IMR-90 (cell line): ENCODE measurements at regions not wholly inside any gene's neighbourhood (a gene's known extent, or its start where the extent isn't known, plus 50 kb on each side); places are given as distances from the start of the nearest gene placed in this dataset.

Experiments
- ATAC-seq: fragments of 200-7000 bp; cut with Tn5 transposase; 2 replicates; pipeline ENCODE4 v1.9.1; 2020; ENCODE audit warnings: low read depth, mild to moderate bottlenecking, moderate library complexity
- BruUV-seq: library from RNA; stranded (reverse); fragments of 400-500 nt; replicated peaks from 2 replicates; lab custom pipeline; 2021; lab: Mats Ljungman, UMichigan
- CTCF ChIA-PET: fragments of 300-600 bp; formaldehyde crosslinking; extraction: SDS; loops from one replicate; lab custom pipeline; 2021; ENCODE audit warnings: antibody characterized with exemption; lab: Yijun Ruan, JAX
- POLR2A ChIA-PET: fragments of 300-600 bp; sonication (Branson Sonifier 250); formaldehyde crosslinking; loops from one replicate; lab custom pipeline; 2022; ENCODE audit warnings: antibody characterized with exemption; ENCODE audit not compliant: unreplicated experiment; lab: Charles Lee
- DNase-seq: peaks from one replicate; pipeline ENCODE4 v3.0.0; 2013
- H2AFZ ChIP-seq: replicated peaks from 2 replicates; pipeline ENCODE3; 2013; ENCODE audit warnings: low read length, mild to moderate bottlenecking; ENCODE audit not compliant: poor library complexity
- H2AK5ac ChIP-seq: 2 replicates; pipeline ENCODE4 v1.6.1; 2013; ENCODE audit warnings: low read depth, low read length, inconsistent platforms
- H2AK9ac ChIP-seq: replicated peaks from 2 replicates; pipeline ENCODE3; 2013; ENCODE audit warnings: mild to moderate bottlenecking, low read depth, low read length, moderate library complexity; ENCODE audit not compliant: poor library complexity
- H2BK120ac ChIP-seq: 2 replicates; pipeline ENCODE4 v1.6.1; 2013; ENCODE audit warnings: low read depth, low read length, inconsistent platforms
- H2BK15ac ChIP-seq: 3 replicates; pipeline ENCODE4 v1.6.1; 2013; ENCODE audit warnings: low read depth, low read length, inconsistent platforms
- H2BK20ac ChIP-seq: 2 replicates; pipeline ENCODE4 v1.6.1; 2013; ENCODE audit warnings: low read depth, mild to moderate bottlenecking, inconsistent platforms, low read length, moderate library complexity
- H2BK5ac ChIP-seq: 2 replicates; pipeline ENCODE4 v1.6.1; 2013; ENCODE audit warnings: mild to moderate bottlenecking, low read depth, low read length, inconsistent platforms; ENCODE audit not compliant: poor library complexity, severe bottlenecking
- H3K14ac ChIP-seq: replicated peaks from 2 replicates; pipeline ENCODE4 v1.6.1; 2013; ENCODE audit warnings: low read depth, low read length, inconsistent platforms
- H3K18ac ChIP-seq: 2 replicates; pipeline ENCODE4 v1.6.1; 2013; ENCODE audit warnings: low read depth, low read length, control low read depth
- H3K23ac ChIP-seq: 2 replicates; pipeline ENCODE4 v1.6.1; 2013; ENCODE audit warnings: low read depth, low read length, inconsistent platforms
- H3K27ac ChIP-seq: 2 replicates; pipeline ENCODE4 v1.5.1; 2013; ENCODE audit warnings: mild to moderate bottlenecking, control low read depth, low read length; ENCODE audit not compliant: insufficient read depth
- H3K27me3 ChIP-seq: 2 replicates; pipeline ENCODE4 v1.6.1; 2013; ENCODE audit warnings: low read length; ENCODE audit not compliant: control insufficient read depth, insufficient read depth
- H3K36me3 ChIP-seq: 2 replicates; pipeline ENCODE4 v1.6.1; 2013; ENCODE audit warnings: low read length, mixed read lengths; ENCODE audit not compliant: control insufficient read depth, insufficient read depth
- H3K4ac ChIP-seq: 2 replicates; pipeline ENCODE4 v1.6.1; 2013; ENCODE audit warnings: low read depth, low read length, inconsistent platforms
- H3K4me1 ChIP-seq: 2 replicates; pipeline ENCODE4 v1.6.1; 2013; ENCODE audit warnings: low read length, mixed read lengths; ENCODE audit not compliant: control insufficient read depth, insufficient read depth
- H3K4me2 ChIP-seq: 2 replicates; pipeline ENCODE4 v1.6.1; 2013; ENCODE audit warnings: low read depth, mild to moderate bottlenecking, control low read depth, low read length, moderate library complexity
- H3K4me3 ChIP-seq: 2 replicates; pipeline ENCODE4 v1.5.1; 2013; ENCODE audit warnings: low read depth, mild to moderate bottlenecking, control low read depth, low read length, moderate library complexity; ENCODE audit not compliant: insufficient read depth
- H3K56ac ChIP-seq: 2 replicates; pipeline ENCODE4 v1.6.1; 2013; ENCODE audit warnings: low read length, inconsistent platforms; ENCODE audit not compliant: insufficient read depth; ENCODE audit errors: extremely low read depth
- H3K79me1 ChIP-seq, 2 experiments: 2 replicates each; pipeline ENCODE4 v1.6.1; 2013; ENCODE audit warnings: low read length in 2 of 2, inconsistent platforms in 1 of 2, low read depth in 1 of 2
- H3K9ac ChIP-seq: 2 replicates; pipeline ENCODE4 v1.6.1; 2013; ENCODE audit warnings: low read depth, low read length, control low read depth
- H3K9me1 ChIP-seq: 2 replicates; pipeline ENCODE4 v1.6.1; 2013; ENCODE audit warnings: low read length, inconsistent platforms; ENCODE audit not compliant: insufficient read depth
- H3K9me3 ChIP-seq: 2 replicates; pipeline ENCODE4 v1.6.1; 2013; ENCODE audit warnings: low read length; ENCODE audit not compliant: control insufficient read depth, insufficient read depth
- H4K20me1 ChIP-seq: 2 replicates; pipeline ENCODE4 v1.6.1; 2013; ENCODE audit warnings: low read length, inconsistent platforms; ENCODE audit not compliant: insufficient read depth
- H4K5ac ChIP-seq: 2 replicates; pipeline ENCODE4 v1.6.1; 2013; ENCODE audit warnings: mild to moderate bottlenecking, low read depth, low read length, control low read depth
- H4K8ac ChIP-seq, 2 experiments: 2 replicates each; pipeline ENCODE4 v1.6.1; 2013; ENCODE audit warnings: low read depth in 2 of 2, low read length in 2 of 2, control low read depth in 1 of 2, inconsistent platforms in 1 of 2
- H4K91ac ChIP-seq: 2 replicates; pipeline ENCODE4 v1.6.1; 2013; ENCODE audit warnings: low read depth, low read length, inconsistent platforms; ENCODE audit not compliant: insufficient read depth
- BHLHE40 ChIP-seq: fragments of 150-350 bp; IDR thresholded peaks from 2 replicates; pipeline ENCODE4 v1.6.1; 2016; ENCODE audit warnings: mild to moderate bottlenecking, low read depth, low read length
- CEBPB ChIP-seq: IDR thresholded peaks from 2 replicates; pipeline ENCODE4 v1.6.1; 2012; ENCODE audit warnings: low read depth, low read length, improper control_type of control experiment
- CTCF ChIP-seq: conservative IDR thresholded peaks from 2 replicates; pipeline ENCODE4 v1.5.1; 2012; ENCODE audit warnings: mild to moderate bottlenecking, low read depth, low read length, improper control_type of control experiment
- ELK1 ChIP-seq: fragments of 150-350 bp; IDR thresholded peaks from 2 replicates; pipeline ENCODE4 v1.6.1; 2016; ENCODE audit warnings: low read depth, mild to moderate bottlenecking, low read length, moderate library complexity, borderline replicate concordance
- FOS ChIP-seq: fragments of 150-350 bp; IDR thresholded peaks from 2 replicates; pipeline ENCODE4 v1.6.1; 2016; ENCODE audit warnings: low read depth, low read length
- MAFK ChIP-seq: IDR thresholded peaks from 2 replicates; pipeline ENCODE4 v1.6.1; 2012; ENCODE audit warnings: low read depth, low read length, improper control_type of control experiment
- MAZ ChIP-seq: IDR thresholded peaks from 2 replicates; pipeline ENCODE4 v1.6.1; 2012; ENCODE audit warnings: low read depth, mild to moderate bottlenecking, low read length, improper control_type of control experiment, moderate library complexity, borderline replicate concordance
- MXI1 ChIP-seq: IDR thresholded peaks from 2 replicates; pipeline ENCODE4 v1.6.1; 2012; ENCODE audit warnings: low read depth, mild to moderate bottlenecking, low read length, moderate library complexity, borderline replicate concordance
- POLR2A ChIP-seq: IDR thresholded peaks from 2 replicates; pipeline ENCODE4 v1.6.1; 2012; ENCODE audit warnings: mild to moderate bottlenecking, low read depth, low read length
- RAD21 ChIP-seq: IDR thresholded peaks from 2 replicates; pipeline ENCODE4 v1.6.1; 2012; ENCODE audit warnings: low read length, improper control_type of control experiment
- RCOR1 ChIP-seq: IDR thresholded peaks from 2 replicates; pipeline ENCODE4 v1.6.1; 2012; ENCODE audit warnings: mild to moderate bottlenecking, low read length, improper control_type of control experiment; ENCODE audit not compliant: insufficient replicate concordance
- RFX5 ChIP-seq: IDR thresholded peaks from 2 replicates; pipeline ENCODE4 v1.8.0; 2012; ENCODE audit warnings: low read depth, mild to moderate bottlenecking, low read length, moderate library complexity
- SMC3 ChIP-seq: fragments of 150-350 bp; IDR thresholded peaks from 2 replicates; pipeline ENCODE4 v1.6.1; 2016; ENCODE audit warnings: low read depth, mild to moderate bottlenecking, antibody characterized with exemption, low read length, moderate library complexity
- USF2 ChIP-seq: fragments of 150-350 bp; IDR thresholded peaks from 2 replicates; pipeline ENCODE4 v1.6.1; 2017; ENCODE audit warnings: mild to moderate bottlenecking, antibody characterized with exemption, low read length, low read depth
- WGBS, 2 experiments: methylation state at CpG; one replicate each; pipeline versions ENCODE4 v1.1.5 to v1.1.7; 2013; ENCODE audit warnings: missing lambda C conversion rate in 2 of 2; ENCODE audit not compliant: insufficient read length in 1 of 2; ENCODE audit errors: extremely low coverage in 2 of 2; 5-methylcytosine and 5-hydroxymethylcytosine counted together
- dilution Hi-C: fragments of 300-500 bp; cut with HindIII; formaldehyde crosslinking; loops from one replicate; pipeline ENCODE4 v1.14.3; 2018; ENCODE audit warnings: low sequenced_read_pairs; ENCODE audit not compliant: unreplicated experiment
- in situ Hi-C: fragments of 300-500 bp; cut with MboI; formaldehyde crosslinking; loops from 3 replicates; pipeline ENCODE4 v1.14.3; 2019; ENCODE audit warnings: low sequenced_read_pairs, inconsistent platforms, mixed read lengths
- intact Hi-C: fragments of 100-400 bp; cut with micrococcal nuclease; formaldehyde crosslinking; loops from 2 replicates; pipeline ENCODE4 v1.10.0; 2022

GRCh38 chr5:74019923-74020322 lies 393.9 kb downstream of the ARHGEF28 start:
- no peaks in the 10 kb centered on the region for H4K20me1 ChIP-seq
- no peaks in the 10 kb centered on the region for H3K36me3 ChIP-seq
- no peak overlapping the region for H2AK9ac ChIP-seq
- H3K4me2 ChIP-seq = no peak overlapping the region
- no peaks in the 10 kb centered on the region for H3K9me1 ChIP-seq
- H3K56ac ChIP-seq = no peak overlapping the region
- no peak overlapping the region for H2BK15ac ChIP-seq
- H3K79me1 ChIP-seq = no peaks in the 10 kb centered on the region
- no peak overlapping the region for H3K18ac ChIP-seq
- H3K23ac ChIP-seq = no peak overlapping the region
- no peak overlapping the region for H3K27ac ChIP-seq
- no peaks in the 10 kb centered on the region for H3K4me1 ChIP-seq
- H4K91ac ChIP-seq = no peak overlapping the region
- H2BK120ac ChIP-seq = no peak overlapping the region
- no peak for DNase-seq
- H3K27me3 ChIP-seq = peaks cover 9% of the 10 kb centered on the region
- H3K9me3 ChIP-seq = no peaks in the 10 kb centered on the region
- no peak overlapping the region for H2AK5ac ChIP-seq
- ChIA-PET CTCF (no interaction called here), POLR2A (no interaction called here)
- TF ChIP-seq CTCF (no peak), MAFK (no peak), FOS (no peak), RFX5 (no peak), BHLHE40 (no peak), SMC3 (no peak), USF2 (no peak), CEBPB (no peak), ELK1 (no peak), MAZ (no peak), RAD21 (no peak), RCOR1 (no peak), POLR2A (no peak), MXI1 (no peak)
- no peak overlapping the region for H3K14ac ChIP-seq
- H4K8ac ChIP-seq = no peak overlapping the region
- H3K4ac ChIP-seq = no peak overlapping the region
- intact Hi-C loops (no loop called here), dilution Hi-C loops (no loop called here), in situ Hi-C loops (no loop called here)
- no peak for ATAC-seq
- BruUV-seq = no TSS peak
- no peak overlapping the region for H2BK20ac ChIP-seq
- H2BK5ac ChIP-seq = no peak overlapping the region
- no peak overlapping the region for H4K5ac ChIP-seq
- no peak overlapping the region for H3K9ac ChIP-seq
- H2AFZ ChIP-seq = no peak overlapping the region
- no peak overlapping the region for H3K4me3 ChIP-seq
- WGBS, 2 experiments = 87% methylated on average over 3 of the region's 5 CpGs; no CpG with 5 or more reads in 1 of the 2 experiments
